ENCODE measurements at regions not wholly inside any gene's neighbourhood (a gene's known extent, or its start where the extent isn't known, plus 50 kb on each side); places are given as distances from the start of the nearest gene placed in this dataset.
"Not testable (repeated sequence)": the region's sequence is repeated elsewhere in the genome, so short reads cannot be mapped to it uniquely, and the experiment has no call there.

GRCh38 chr2:226185616-226186211 is 613.9 kb downstream of the IRS1 start:
- no peak for DNase-seq

- no peak for DNase-seq
These were observed 614.5 kb downstream of the IRS1 start for GRCh38 chr2:226184940-226185615.

DNA sequence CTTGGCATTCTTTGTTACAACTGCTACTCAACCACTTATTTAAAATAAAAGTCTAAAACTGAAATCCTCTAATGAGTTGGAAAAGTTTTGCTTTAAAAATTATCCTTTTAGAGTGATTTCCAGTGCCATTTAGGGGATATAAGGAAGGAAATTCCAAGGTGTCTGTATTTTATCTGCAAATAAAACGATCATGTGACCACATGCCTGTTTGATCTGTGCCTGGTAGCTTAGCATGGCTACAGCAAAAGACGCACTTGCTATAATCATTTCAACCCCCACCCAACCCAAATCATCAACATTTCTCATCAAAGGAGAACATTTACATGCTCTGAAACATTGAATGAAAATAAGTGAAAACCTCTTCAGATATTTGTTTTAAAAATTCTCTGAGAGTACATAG is 615.1 kb downstream of the IRS1 start:
- no peak for DNase-seq

DNA sequence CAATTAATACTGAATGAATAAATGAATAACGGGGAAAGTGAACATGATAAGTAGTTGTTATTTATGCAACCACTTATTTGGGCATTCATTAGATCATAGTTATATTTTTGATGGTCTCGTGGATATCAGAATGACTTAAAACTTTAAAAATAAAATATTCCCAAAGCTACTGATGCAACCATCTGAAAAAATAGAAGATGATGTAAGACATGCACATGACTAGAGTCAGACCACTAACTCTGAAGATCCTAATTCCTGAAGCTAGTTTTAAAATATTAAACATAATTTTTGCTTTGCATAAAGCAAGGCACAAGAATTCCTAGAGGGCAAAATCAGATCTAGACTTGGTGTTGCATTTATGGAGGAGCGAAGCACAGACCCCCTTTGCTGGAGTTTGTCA is 616.1 kb downstream of the IRS1 start:
- DNase-seq, result no peak

GRCh38 chr2:226183033-226183432 is 616.6 kb downstream of the IRS1 start:
- no peak for DNase-seq

GRCh38 chr2:226181909-226182308 is 617.7 kb downstream of the IRS1 start:
- DNase-seq, result no peak

- no peak for DNase-seq
These were observed 619.2 kb downstream of the IRS1 start for GRCh38 chr2:226180281-226180884.

- DNase-seq, result no peak
These were observed 620.6 kb downstream of the IRS1 start for GRCh38 chr2:226179010-226179409.

DNA sequence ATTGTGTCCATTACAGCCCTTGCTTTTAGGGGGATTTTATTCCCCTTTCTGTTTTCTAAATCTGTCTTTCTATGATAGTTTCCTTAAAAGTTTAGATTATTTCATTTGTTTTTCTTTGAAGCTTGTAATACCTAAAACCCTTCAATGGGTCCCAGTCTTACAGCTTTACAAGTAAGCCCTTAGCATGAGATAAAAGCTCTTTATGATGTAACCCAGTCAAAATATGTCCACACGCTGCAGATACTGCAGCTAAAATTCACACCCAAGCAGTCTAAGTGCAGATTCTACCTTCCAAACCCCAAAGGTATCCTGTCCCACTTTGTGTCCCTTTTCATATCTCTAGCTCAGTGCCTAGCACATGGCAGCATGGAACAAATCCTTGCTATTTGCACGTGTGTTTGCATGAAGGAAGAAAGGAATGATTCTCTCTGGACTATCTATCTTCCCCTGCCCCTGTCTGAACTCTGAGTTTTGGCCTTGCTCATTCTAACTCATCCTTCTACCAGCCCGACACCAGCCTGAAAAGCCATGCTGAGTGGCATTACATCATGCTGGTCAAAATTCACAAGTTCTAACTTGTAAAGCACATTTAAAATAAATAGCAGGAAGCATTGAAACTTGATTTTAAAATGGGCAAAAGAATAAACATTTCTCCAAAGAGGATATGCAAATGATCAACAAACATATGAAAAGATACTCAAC is 623.2 kb downstream of the IRS1 start:
- DNase-seq, result no peak

DNA sequence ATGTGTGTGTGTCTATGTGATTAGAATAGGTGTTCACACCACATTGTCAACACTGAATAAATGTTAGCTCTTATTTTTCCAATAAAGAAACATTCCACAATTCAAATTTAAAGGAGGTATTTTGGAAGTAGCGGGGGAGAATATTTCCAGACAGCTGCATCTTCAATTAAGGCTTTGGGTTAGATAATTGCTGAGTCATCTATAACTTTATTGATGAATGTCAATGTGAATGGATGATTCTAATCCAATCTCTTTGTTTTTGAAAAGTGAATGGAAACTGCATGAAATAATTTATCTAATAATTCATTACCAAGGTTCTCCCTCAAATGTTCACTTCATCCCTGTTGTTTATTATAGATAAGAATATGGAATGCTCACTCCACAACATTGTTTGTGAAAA is 625.2 kb downstream of the IRS1 start:
- no peak for DNase-seq

DNA sequence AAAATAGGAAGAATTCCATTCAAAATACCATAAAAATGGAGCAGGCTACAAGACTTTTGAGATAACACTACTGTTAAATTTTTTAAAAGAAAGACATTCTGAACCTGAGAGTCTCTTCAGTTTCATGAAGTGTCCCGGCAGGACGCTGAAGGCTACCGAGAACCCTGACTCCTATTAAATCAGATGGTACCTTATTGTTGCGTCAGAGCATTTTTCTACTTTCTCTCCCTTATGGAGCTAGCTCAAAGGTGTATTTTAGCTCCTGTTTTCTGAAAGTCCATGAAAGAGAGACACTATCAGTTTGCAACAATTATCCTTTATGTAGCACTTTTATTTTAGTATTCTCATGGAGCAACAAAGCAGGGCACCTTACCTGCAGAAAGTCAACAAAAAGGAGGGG is 626.7 kb downstream of the IRS1 start:
- DNase-seq, result no peak

GRCh38 chr2:226172309-226172708 is 627.3 kb downstream of the IRS1 start:
- DNase-seq, result no peak

DNA sequence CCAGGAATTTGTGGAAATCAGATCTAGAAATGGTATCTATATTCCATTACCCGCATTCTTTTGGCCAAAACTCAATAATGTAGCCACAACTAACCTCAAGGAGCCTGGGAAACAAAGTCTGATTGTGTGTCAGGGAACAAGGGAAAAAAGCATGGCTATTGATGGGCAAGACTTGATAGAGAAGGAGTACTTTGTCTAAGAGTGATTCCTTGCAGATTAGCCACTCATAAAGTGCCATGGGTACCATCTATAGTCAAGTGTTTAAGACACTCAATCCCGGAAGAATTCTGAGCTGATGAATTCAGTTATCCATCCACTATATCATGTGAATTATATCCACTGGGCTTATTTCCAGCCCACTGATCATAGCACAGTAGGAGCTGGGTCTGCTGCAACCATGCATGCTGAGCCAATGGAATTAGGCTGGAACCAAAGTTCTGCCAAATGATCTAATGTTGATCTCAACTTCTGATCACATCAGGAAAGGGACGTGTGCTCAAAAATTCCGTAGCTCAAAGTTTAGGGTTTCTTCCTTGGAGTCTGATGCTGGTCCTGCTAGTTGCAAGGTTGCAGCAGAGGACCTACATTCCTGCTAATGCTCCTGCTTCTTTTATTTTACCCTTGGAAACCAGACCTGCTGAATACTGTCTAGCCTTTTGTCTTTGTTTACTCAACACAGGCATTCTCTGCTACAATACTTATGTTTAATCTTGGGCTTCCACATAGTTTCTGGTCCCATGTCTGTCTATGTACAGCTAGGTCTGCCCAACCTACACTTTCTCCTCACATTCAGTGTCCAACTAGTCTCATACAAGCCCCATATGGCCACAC is 629.7 kb downstream of the IRS1 start:
- DNase-seq, result no peak

GRCh38 chr2:226168496-226169160 is 631.0 kb downstream of the IRS1 start:
- no peak for DNase-seq

- no peak for DNase-seq
These were observed 635.1 kb downstream of the IRS1 start for GRCh38 chr2:226164512-226164911.

DNA sequence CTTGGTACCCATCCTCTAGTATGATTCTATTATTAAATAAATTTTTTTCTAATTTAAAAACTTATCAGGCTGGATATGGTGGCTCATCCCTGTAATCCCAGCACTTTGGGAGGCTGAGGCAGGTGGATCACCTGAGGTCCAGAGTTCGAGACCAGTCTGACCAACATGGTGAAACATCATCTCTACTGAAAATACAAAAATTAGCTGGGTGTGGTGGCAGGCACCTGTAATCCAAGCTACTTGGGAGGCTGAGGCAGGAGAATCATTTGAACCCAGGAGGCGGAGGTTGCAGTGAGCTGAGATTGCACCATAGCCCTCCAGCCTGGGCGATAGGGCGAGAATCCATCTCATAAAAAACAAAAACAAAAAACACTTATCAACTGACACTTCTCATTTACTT is 639.0 kb downstream of the IRS1 start:
- not testable (repeated sequence) for DNase-seq

GRCh38 chr2:226159875-226160479 is 639.6 kb downstream of the IRS1 start:
- DNase-seq, result no peak

DNA sequence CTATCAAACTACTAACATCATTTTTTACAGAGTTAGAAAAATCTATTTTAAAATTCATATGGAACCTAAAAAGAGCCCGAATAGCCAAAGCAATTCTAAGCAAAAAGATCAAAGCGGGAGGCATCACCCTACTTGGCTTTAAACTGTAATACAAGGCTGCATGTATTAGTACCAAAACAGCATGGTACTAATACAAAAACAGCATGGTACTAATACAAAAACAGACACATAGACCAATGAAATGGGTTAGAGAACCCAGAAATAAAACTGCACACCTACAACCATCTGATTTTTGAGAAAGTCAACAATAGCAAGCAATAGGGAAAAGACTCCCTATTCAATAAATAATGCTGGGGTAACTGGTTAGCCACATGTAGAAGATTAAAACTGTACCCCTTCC is 640.7 kb downstream of the IRS1 start:
- DNase-seq, result no peak

- DNase-seq, result no peak
These were observed 641.4 kb downstream of the IRS1 start for GRCh38 chr2:226158229-226158628.

DNA sequence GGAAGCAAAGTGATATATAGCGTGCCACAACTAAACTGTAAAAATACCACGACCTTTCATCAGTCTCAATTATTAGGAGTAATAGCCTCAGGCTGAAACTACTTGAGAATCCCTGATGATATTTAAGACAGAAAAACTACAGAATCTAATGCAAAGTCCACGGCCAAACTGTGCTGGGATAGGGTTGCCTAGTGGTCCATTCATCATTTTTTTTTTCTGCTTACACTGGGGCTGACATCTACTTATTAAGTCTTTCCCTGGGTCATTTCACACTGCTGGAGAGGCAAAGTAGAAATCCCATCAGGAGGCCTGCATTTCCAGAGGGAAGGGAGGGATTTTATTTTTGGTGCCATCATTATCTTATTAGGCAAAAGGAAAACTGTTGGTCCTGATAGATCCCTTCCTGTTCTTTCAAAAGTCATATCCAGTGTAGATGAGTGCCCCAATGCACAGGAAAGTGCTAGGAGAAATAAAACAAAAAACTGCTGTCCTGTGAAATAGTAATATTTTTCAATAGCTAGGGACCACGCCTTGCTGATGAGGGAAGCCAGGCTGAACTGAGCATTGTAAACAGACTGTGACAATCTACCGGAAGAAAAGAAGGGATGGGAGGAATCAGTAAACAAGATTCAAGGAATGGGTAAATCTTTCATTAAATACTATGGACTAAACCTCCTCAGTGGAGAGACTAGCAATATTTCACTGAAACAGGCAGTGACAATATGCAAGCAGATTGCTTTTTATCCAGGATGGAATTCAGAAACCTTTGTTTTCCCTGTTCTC is 644.3 kb downstream of the IRS1 start:
- no peak for DNase-seq

GRCh38 chr2:226154610-226155009 is 645.0 kb downstream of the IRS1 start:
- no peak for DNase-seq

Data from stimulated activated CD4-positive, alpha-beta T cell treated with anti-CD3 and anti-CD28 coated beads, Interleukin-1b, Interleukin-23, amount 100 ng/mL, for 48 hours (primary cell).